Naive thymus-derived CD8-positive, alpha-beta T cell (primary cell): ENCODE measurements at regions not wholly inside any gene's neighbourhood (a gene's known extent, or its start where the extent isn't known, plus 50 kb on each side); places are given as distances from the start of the nearest gene placed in this dataset.
"Not testable (repeated sequence)": the region's sequence is repeated elsewhere in the genome, so short reads cannot be mapped to it uniquely, and the experiment has no call there.

Source experiments
- ATAC-seq, 2 donors: fragments of 150-1000 bp; cut with Tn5 transposase in 1 of 2; sonication (Bioruptor Pico), chemical (Tn5 transposase) in 1 of 2; 1 replicate in 1 of 2; 2 replicates in 1 of 2; pipeline ENCODE4 v1.10.0; 2021; ENCODE audit warnings: mild to moderate bottlenecking in 2 of 2, moderate library complexity in 2 of 2
- POLR2A ChIA-PET: fragments of 350-600 bp; sonication (Branson Sonifier 250); formaldehyde crosslinking; loops from one replicate; lab custom pipeline; 2021; ENCODE audit warnings: antibody characterized with exemption; lab: Charles Lee
- DNase-seq, 10 donors: peaks; one replicate each; pipeline versions ENCODE4 v3.0.0 to v3.0.0-alpha.2; 2020 to 2022
- H3K27ac Mint-ChIP-seq, 10 donors: one replicate each; pipeline ENCODE4 v1.8.0; 2020 to 2022; ENCODE audit warnings: mild to moderate bottlenecking in 10 of 10, mixed read lengths in 10 of 10, moderate library complexity in 4 of 10, inconsistent platforms in 1 of 10
- H3K27me3 Mint-ChIP-seq, 5 donors: one replicate each; pipeline ENCODE4 v1.8.0; 2021 to 2022; ENCODE audit warnings: mixed read lengths in 5 of 5
- H3K36me3 Mint-ChIP-seq, 3 donors: one replicate each; pipeline ENCODE4 v1.8.0; 2020 to 2022; ENCODE audit warnings: mixed read lengths in 3 of 3, mild to moderate bottlenecking in 2 of 3, inconsistent platforms in 1 of 3
- H3K4me1 Mint-ChIP-seq, 4 donors: one replicate each; pipeline ENCODE4 v1.8.0; 2021 to 2022; ENCODE audit warnings: mixed read lengths in 4 of 4
- H3K4me3 Mint-ChIP-seq, 10 donors: one replicate each; pipeline ENCODE4 v1.8.0; 2020 to 2022; ENCODE audit warnings: mild to moderate bottlenecking in 10 of 10, mixed read lengths in 10 of 10, moderate library complexity in 6 of 10, inconsistent platforms in 1 of 10
- H3K9me3 Mint-ChIP-seq, 9 donors: one replicate each; pipeline ENCODE4 v1.8.0; 2020 to 2022; ENCODE audit warnings: mixed read lengths in 9 of 9, mild to moderate bottlenecking in 3 of 9, inconsistent platforms in 1 of 9, moderate library complexity in 1 of 9

GRCh38 chr3:25931967-25932366 lies 142.1 kb downstream of the OXSM start:
- H3K27ac Mint-ChIP-seq, POLR2A ChIA-PET, DNase-seq, H3K4me3 Mint-ChIP-seq, H3K4me1 Mint-ChIP-seq, ATAC-seq: not testable (repeated sequence)
- Mint-ChIP-seq H3K27me3 (peaks cover 0 to 27% (median 10%) of the 10 kb centered on the region in 5 donors), H3K36me3 (peaks cover 0 to 23% (median 6%) of the 10 kb centered on the region in 3 donors), H3K9me3 (peaks cover 10 to 41% (median 25%) of the 10 kb centered on the region in 9 donors)

- Mint-ChIP-seq H3K4me3 (no peak overlapping the region), H3K27me3 (peaks cover 0 to 11% (median 0%) of the 10 kb centered on the region in 5 donors), H3K4me1 (no peaks in the 10 kb centered on the region), H3K9me3 (peaks cover 5 to 17% (median 8%) of the 10 kb centered on the region in 9 donors), H3K36me3 (peaks cover 0 to 7% (median 0%) of the 10 kb centered on the region in 3 donors), H3K27ac (no peak overlapping the region)
- POLR2A ChIA-PET: no interaction called here
- ATAC-seq: no peak
- DNase-seq: peak in 1 of 10 donors; percentile 19
Measured at GRCh38 chr3:25938566-25939325, 148.9 kb downstream of the OXSM start.

- no peak overlapping the region for H3K27ac Mint-ChIP-seq
Measured at GRCh38 chr3:25940935-25941334, 151.0 kb downstream of the OXSM start.

GRCh38 chr3:25944329-25944728 lies 154.4 kb downstream of the OXSM start:
- POLR2A ChIA-PET: no interaction called here
- peaks cover 0 to 2% (median 0%) of the 10 kb centered on the region in 4 donors for H3K4me1 Mint-ChIP-seq
- DNase-seq: no peak
- no peak overlapping the region for H3K4me3 Mint-ChIP-seq
- peaks cover 0 to 5% (median 0%) of the 10 kb centered on the region in 9 donors for H3K9me3 Mint-ChIP-seq
- no peaks in the 10 kb centered on the region for H3K36me3 Mint-ChIP-seq
- no peak overlapping the region for H3K27ac Mint-ChIP-seq
- H3K27me3 Mint-ChIP-seq: peaks cover 0 to 8% (median 0%) of the 10 kb centered on the region in 5 donors
- ATAC-seq: no peak

More at GRCh38 chr3:25940935-25941334, 151.0 kb downstream of the OXSM start:
- ATAC-seq (no peak), DNase-seq (no peak)
- Mint-ChIP-seq H3K36me3 (no peaks in the 10 kb centered on the region), H3K27me3 (peaks cover 0 to 5% (median 0%) of the 10 kb centered on the region in 5 donors), H3K4me1 (peaks cover 0 to 2% (median 0%) of the 10 kb centered on the region in 4 donors), H3K9me3 (peaks cover 0 to 5% (median 0%) of the 10 kb centered on the region in 9 donors), H3K4me3 (no peak overlapping the region)
- POLR2A ChIA-PET: no interaction called here

- peaks cover 0 to 2% (median 0%) of the 10 kb centered on the region in 4 donors for H3K4me1 Mint-ChIP-seq
- H3K36me3 Mint-ChIP-seq: no peaks in the 10 kb centered on the region
- H3K27ac Mint-ChIP-seq: peak overlapping the region in 1 of 10 donors; percentile 66
- H3K9me3 Mint-ChIP-seq: peaks cover 0 to 5% (median 0%) of the 10 kb centered on the region in 9 donors
- H3K4me3 Mint-ChIP-seq: no peak overlapping the region
- ATAC-seq (no peak), DNase-seq (no peak)
- H3K27me3 Mint-ChIP-seq: peaks cover 0 to 8% (median 0%) of the 10 kb centered on the region in 5 donors
- POLR2A ChIA-PET: no interaction called here
Measured at GRCh38 chr3:25945366-25945765, 155.5 kb downstream of the OXSM start.

- peaks cover 0 to 2% (median 0%) of the 10 kb centered on the region in 4 donors for H3K4me1 Mint-ChIP-seq
- H3K9me3 Mint-ChIP-seq: peaks cover 0 to 5% (median 0%) of the 10 kb centered on the region in 9 donors
- no peak for ATAC-seq
- DNase-seq: no peak
- H3K27ac Mint-ChIP-seq: peak overlapping the region in 1 of 10 donors; percentile 66
- POLR2A ChIA-PET: no interaction called here
- H3K4me3 Mint-ChIP-seq: no peak overlapping the region
- no peaks in the 10 kb centered on the region for H3K36me3 Mint-ChIP-seq
- peaks cover 0 to 8% (median 0%) of the 10 kb centered on the region in 5 donors for H3K27me3 Mint-ChIP-seq
Measured at GRCh38 chr3:25945836-25946235, 155.9 kb downstream of the OXSM start.

GRCh38 chr3:25952133-25952532 lies 162.2 kb downstream of the OXSM start:
- POLR2A ChIA-PET: no interaction called here
- no peaks in the 10 kb centered on the region for H3K4me1 Mint-ChIP-seq
- DNase-seq (no peak), ATAC-seq (no peak)
- peaks cover 0 to 12% (median 7%) of the 10 kb centered on the region in 5 donors for H3K27me3 Mint-ChIP-seq
- H3K9me3 Mint-ChIP-seq: no peaks in the 10 kb centered on the region
- no peak overlapping the region for H3K27ac Mint-ChIP-seq
- H3K4me3 Mint-ChIP-seq: no peak overlapping the region
- no peaks in the 10 kb centered on the region for H3K36me3 Mint-ChIP-seq

- peaks cover 0 to 9% (median 3%) of the 10 kb centered on the region in 5 donors for H3K27me3 Mint-ChIP-seq
- ATAC-seq: no peak
Measured at GRCh38 chr3:25957026-25957425, 167.1 kb downstream of the OXSM start.

GRCh38 chr3:25960776-25961175 lies 170.9 kb downstream of the OXSM start:
- Mint-ChIP-seq H3K27me3 (peaks cover 0 to 3% (median 0%) of the 10 kb centered on the region in 5 donors), H3K4me3 (no peak overlapping the region), H3K36me3 (no peaks in the 10 kb centered on the region), H3K4me1 (no peaks in the 10 kb centered on the region), H3K9me3 (no peaks in the 10 kb centered on the region), H3K27ac (no peak overlapping the region)
- ATAC-seq: no peak
- DNase-seq: no peak
- POLR2A ChIA-PET: no interaction called here

More at GRCh38 chr3:25957026-25957425, 167.1 kb downstream of the OXSM start:
- DNase-seq: no peak
- POLR2A ChIA-PET: no interaction called here
- H3K4me1 Mint-ChIP-seq: no peaks in the 10 kb centered on the region
- H3K27ac Mint-ChIP-seq: no peak overlapping the region
- H3K36me3 Mint-ChIP-seq: no peaks in the 10 kb centered on the region
- H3K9me3 Mint-ChIP-seq: no peaks in the 10 kb centered on the region
- no peak overlapping the region for H3K4me3 Mint-ChIP-seq

- POLR2A ChIA-PET: no interaction called here
- Mint-ChIP-seq H3K27me3 (no peaks in the 10 kb centered on the region), H3K36me3 (no peaks in the 10 kb centered on the region), H3K4me1 (no peaks in the 10 kb centered on the region), H3K9me3 (peaks cover 0 to 2% (median 0%) of the 10 kb centered on the region in 9 donors), H3K4me3 (no peak overlapping the region), H3K27ac (no peak overlapping the region)
- ATAC-seq: no peak
- no peak for DNase-seq
Measured at GRCh38 chr3:25962255-25962654, 172.4 kb downstream of the OXSM start.

GRCh38 chr3:25964141-25964540 lies 174.3 kb downstream of the OXSM start:
- POLR2A ChIA-PET: no interaction called here
- DNase-seq (no peak), ATAC-seq (no peak)
- Mint-ChIP-seq H3K4me3 (no peak overlapping the region), H3K27ac (no peak overlapping the region), H3K4me1 (no peaks in the 10 kb centered on the region), H3K36me3 (no peaks in the 10 kb centered on the region), H3K27me3 (peaks cover 0 to 5% (median 0%) of the 10 kb centered on the region in 5 donors), H3K9me3 (peaks cover 0 to 2% (median 0%) of the 10 kb centered on the region in 9 donors)

GRCh38 chr3:25967385-25967784 lies 177.5 kb downstream of the OXSM start:
- H3K9me3 Mint-ChIP-seq: peaks cover 0 to 6% (median 0%) of the 10 kb centered on the region in 9 donors
- no peak overlapping the region for H3K27ac Mint-ChIP-seq
- peaks cover 0 to 17% (median 2%) of the 10 kb centered on the region in 5 donors for H3K27me3 Mint-ChIP-seq
- H3K4me1 Mint-ChIP-seq: no peaks in the 10 kb centered on the region
- DNase-seq: no peak
- POLR2A ChIA-PET: no interaction called here
- no peak overlapping the region for H3K4me3 Mint-ChIP-seq
- H3K36me3 Mint-ChIP-seq: peaks cover 0 to 5% (median 0%) of the 10 kb centered on the region in 3 donors
- ATAC-seq: no peak

- ATAC-seq (no peak), DNase-seq (no peak)
- Mint-ChIP-seq H3K4me3 (no peak overlapping the region), H3K27me3 (peaks cover 0 to 17% (median 2%) of the 10 kb centered on the region in 5 donors), H3K27ac (no peak overlapping the region), H3K36me3 (peaks cover 0 to 5% (median 0%) of the 10 kb centered on the region in 3 donors), H3K4me1 (no peaks in the 10 kb centered on the region), H3K9me3 (peaks cover 0 to 6% (median 0%) of the 10 kb centered on the region in 9 donors)
- POLR2A ChIA-PET: no interaction called here
Measured at GRCh38 chr3:25971736-25972135, 181.8 kb downstream of the OXSM start.
